ENCODE measurements at regions not wholly inside any gene's neighbourhood (a gene's known extent, or its start where the extent isn't known, plus 50 kb on each side); places are given as distances from the start of the nearest gene placed in this dataset.

DNA sequence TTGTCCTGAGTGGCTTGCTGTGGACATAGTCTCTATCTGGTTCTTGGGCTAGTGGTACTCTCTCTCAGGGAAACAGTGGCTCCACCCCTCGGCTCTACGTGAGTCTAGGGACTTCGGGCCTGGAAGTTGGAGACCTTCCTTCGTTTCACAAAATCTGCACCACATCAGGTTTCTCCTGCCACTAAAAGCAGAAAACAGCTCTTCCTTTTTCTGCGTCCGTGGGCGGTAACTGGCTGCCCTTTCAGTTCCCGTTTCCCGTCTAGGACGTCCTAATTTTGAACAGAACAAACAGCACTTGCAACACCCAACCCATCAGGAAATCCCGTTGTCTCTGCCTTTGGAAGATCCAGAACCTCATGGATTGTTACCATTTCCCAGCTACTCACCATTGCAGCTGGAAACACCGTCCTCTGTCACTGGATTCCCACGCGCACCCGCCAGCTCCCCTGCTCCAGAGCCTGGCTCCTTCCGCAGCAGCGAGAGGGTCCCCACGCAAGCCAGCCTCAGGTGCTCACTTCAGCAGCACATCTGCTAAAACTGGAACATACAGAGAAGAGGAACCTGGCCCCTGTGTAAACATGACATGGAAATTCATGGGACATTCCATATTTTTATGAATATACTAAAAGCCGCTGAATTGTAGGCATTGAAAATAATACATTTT, 311.4 kb upstream of the AKR1E2 start:
- TF ChIP-seq, protein P1, sequence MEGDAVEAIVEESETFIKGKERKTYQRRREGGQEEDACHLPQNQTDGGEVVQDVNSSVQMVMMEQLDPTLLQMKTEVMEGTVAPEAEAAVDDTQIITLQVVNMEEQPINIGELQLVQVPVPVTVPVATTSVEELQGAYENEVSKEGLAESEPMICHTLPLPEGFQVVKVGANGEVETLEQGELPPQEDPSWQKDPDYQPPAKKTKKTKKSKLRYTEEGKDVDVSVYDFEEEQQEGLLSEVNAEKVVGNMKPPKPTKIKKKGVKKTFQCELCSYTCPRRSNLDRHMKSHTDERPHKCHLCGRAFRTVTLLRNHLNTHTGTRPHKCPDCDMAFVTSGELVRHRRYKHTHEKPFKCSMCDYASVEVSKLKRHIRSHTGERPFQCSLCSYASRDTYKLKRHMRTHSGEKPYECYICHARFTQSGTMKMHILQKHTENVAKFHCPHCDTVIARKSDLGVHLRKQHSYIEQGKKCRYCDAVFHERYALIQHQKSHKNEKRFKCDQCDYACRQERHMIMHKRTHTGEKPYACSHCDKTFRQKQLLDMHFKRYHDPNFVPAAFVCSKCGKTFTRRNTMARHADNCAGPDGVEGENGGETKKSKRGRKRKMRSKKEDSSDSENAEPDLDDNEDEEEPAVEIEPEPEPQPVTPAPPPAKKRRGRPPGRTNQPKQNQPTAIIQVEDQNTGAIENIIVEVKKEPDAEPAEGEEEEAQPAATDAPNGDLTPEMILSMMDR (IDR thresholded peaks at IDR 0.05; ENCODE audit: insufficient read depth, low read depth, low read length) = no peak
- TF ChIP-seq EZH2 (IDR thresholded peaks at IDR 0.05; ENCODE audit: insufficient read depth, low read length) = no peak
